IPS DF 4.7 (cell line): ENCODE measurements at regions not wholly inside any gene's neighbourhood (a gene's known extent, or its start where the extent isn't known, plus 50 kb on each side); places are given as distances from the start of the nearest gene placed in this dataset.

ENCODE experiments used
- DNase-seq: peaks from one replicate; pipeline ENCODE4 v3.0.0-alpha.2; 2013; ENCODE audit warnings: low spot score; ENCODE audit errors: extremely low read depth

GRCh38 chr5:133775584-133776304 lies 163.4 kb upstream of the FSTL4 start:
- no peak for DNase-seq

- no peak for DNase-seq
These were observed 161.2 kb upstream of the FSTL4 start for GRCh38 chr5:133773247-133774202.

- DNase-seq, result no peak
These were observed 157.5 kb upstream of the FSTL4 start for GRCh38 chr5:133769842-133770241.

GRCh38 chr5:133763744-133764143 lies 151.4 kb upstream of the FSTL4 start:
- DNase-seq, result no peak

- DNase-seq, result no peak
These were observed 149.3 kb upstream of the FSTL4 start for GRCh38 chr5:133761632-133762031.

GRCh38 chr5:133760532-133760931 lies 148.2 kb upstream of the FSTL4 start:
- no peak for DNase-seq

- DNase-seq, result no peak
These were observed 146.3 kb upstream of the FSTL4 start for GRCh38 chr5:133758641-133759040.

GRCh38 chr5:133757396-133757945 lies 145.1 kb upstream of the FSTL4 start:
- no peak for DNase-seq

GRCh38 chr5:133756756-133757155 lies 144.4 kb upstream of the FSTL4 start:
- DNase-seq, result no peak

GRCh38 chr5:133756036-133756435 lies 143.7 kb upstream of the FSTL4 start:
- DNase-seq, result no peak

- peak; percentile 14 for DNase-seq
These were observed 142.3 kb upstream of the FSTL4 start for GRCh38 chr5:133754575-133755169.

- DNase-seq, result no peak
These were observed 141.5 kb upstream of the FSTL4 start for GRCh38 chr5:133753856-133754255.

- DNase-seq, result no peak
These were observed 139.5 kb upstream of the FSTL4 start for GRCh38 chr5:133751846-133752245.

GRCh38 chr5:133751421-133751820 lies 139.1 kb upstream of the FSTL4 start:
- DNase-seq, result no peak

GRCh38 chr5:133750856-133751255 lies 138.5 kb upstream of the FSTL4 start:
- DNase-seq, result no peak

GRCh38 chr5:133750356-133750755 lies 138.0 kb upstream of the FSTL4 start:
- no peak for DNase-seq

- no peak for DNase-seq
These were observed 137.1 kb upstream of the FSTL4 start for GRCh38 chr5:133749331-133749985.

GRCh38 chr5:133746834-133747233 lies 134.5 kb upstream of the FSTL4 start:
- DNase-seq, result no peak

GRCh38 chr5:133744960-133745308 lies 132.6 kb upstream of the FSTL4 start:
- no peak for DNase-seq

- DNase-seq, result no peak
These were observed 132.0 kb upstream of the FSTL4 start for GRCh38 chr5:133744051-133744959.
